Mammary epithelial cell (primary cell): ENCODE measurements at regions not wholly inside any gene's neighbourhood (a gene's known extent, or its start where the extent isn't known, plus 50 kb on each side); places are given as distances from the start of the nearest gene placed in this dataset.

Experiments
- EZH2 ChIP-seq: IDR thresholded peaks from 2 replicates; pipeline ENCODE4 v1.6.1; 2012; ENCODE audit warnings: low read length, inconsistent platforms, borderline replicate concordance
- TF ChIP-seq, protein P1 (sequence below), 2 donors: IDR thresholded peaks in 1 of 2; conservative IDR thresholded peaks in 1 of 2; 2 replicates each; pipeline ENCODE4 v1.5.1; 2011 to 2012; ENCODE audit warnings: inconsistent platforms in 2 of 2, low read length in 2 of 2, mild to moderate bottlenecking in 2 of 2, control low read depth in 1 of 2, low read depth in 1 of 2; ENCODE audit not compliant: insufficient read depth in 1 of 2; ENCODE audit errors: extremely low read depth in 1 of 2

GRCh38 chr14:38003746-38004609, 203.7 kb upstream of the SSTR1 start:
- no peak for TF ChIP-seq EZH2
- TF ChIP-seq, protein P1, sequence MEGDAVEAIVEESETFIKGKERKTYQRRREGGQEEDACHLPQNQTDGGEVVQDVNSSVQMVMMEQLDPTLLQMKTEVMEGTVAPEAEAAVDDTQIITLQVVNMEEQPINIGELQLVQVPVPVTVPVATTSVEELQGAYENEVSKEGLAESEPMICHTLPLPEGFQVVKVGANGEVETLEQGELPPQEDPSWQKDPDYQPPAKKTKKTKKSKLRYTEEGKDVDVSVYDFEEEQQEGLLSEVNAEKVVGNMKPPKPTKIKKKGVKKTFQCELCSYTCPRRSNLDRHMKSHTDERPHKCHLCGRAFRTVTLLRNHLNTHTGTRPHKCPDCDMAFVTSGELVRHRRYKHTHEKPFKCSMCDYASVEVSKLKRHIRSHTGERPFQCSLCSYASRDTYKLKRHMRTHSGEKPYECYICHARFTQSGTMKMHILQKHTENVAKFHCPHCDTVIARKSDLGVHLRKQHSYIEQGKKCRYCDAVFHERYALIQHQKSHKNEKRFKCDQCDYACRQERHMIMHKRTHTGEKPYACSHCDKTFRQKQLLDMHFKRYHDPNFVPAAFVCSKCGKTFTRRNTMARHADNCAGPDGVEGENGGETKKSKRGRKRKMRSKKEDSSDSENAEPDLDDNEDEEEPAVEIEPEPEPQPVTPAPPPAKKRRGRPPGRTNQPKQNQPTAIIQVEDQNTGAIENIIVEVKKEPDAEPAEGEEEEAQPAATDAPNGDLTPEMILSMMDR (conservative IDR thresholded peaks at IDR 0.05 in 1 of 2, IDR thresholded peaks at IDR 0.05 in 1 of 2; ENCODE audit: extremely low read depth in 1 of 2, insufficient read depth in 1 of 2, low read depth in 1 of 2, low read length in 2 of 2) = no peak
